ENCODE measurements at regions not wholly inside any gene's neighbourhood (a gene's known extent, or its start where the extent isn't known, plus 50 kb on each side); places are given as distances from the start of the nearest gene placed in this dataset.

GRCh38 chr2:12870692-12871091, 154.0 kb downstream of the TRIB2 start (continued):
- TF ChIP-seq, protein P1, sequence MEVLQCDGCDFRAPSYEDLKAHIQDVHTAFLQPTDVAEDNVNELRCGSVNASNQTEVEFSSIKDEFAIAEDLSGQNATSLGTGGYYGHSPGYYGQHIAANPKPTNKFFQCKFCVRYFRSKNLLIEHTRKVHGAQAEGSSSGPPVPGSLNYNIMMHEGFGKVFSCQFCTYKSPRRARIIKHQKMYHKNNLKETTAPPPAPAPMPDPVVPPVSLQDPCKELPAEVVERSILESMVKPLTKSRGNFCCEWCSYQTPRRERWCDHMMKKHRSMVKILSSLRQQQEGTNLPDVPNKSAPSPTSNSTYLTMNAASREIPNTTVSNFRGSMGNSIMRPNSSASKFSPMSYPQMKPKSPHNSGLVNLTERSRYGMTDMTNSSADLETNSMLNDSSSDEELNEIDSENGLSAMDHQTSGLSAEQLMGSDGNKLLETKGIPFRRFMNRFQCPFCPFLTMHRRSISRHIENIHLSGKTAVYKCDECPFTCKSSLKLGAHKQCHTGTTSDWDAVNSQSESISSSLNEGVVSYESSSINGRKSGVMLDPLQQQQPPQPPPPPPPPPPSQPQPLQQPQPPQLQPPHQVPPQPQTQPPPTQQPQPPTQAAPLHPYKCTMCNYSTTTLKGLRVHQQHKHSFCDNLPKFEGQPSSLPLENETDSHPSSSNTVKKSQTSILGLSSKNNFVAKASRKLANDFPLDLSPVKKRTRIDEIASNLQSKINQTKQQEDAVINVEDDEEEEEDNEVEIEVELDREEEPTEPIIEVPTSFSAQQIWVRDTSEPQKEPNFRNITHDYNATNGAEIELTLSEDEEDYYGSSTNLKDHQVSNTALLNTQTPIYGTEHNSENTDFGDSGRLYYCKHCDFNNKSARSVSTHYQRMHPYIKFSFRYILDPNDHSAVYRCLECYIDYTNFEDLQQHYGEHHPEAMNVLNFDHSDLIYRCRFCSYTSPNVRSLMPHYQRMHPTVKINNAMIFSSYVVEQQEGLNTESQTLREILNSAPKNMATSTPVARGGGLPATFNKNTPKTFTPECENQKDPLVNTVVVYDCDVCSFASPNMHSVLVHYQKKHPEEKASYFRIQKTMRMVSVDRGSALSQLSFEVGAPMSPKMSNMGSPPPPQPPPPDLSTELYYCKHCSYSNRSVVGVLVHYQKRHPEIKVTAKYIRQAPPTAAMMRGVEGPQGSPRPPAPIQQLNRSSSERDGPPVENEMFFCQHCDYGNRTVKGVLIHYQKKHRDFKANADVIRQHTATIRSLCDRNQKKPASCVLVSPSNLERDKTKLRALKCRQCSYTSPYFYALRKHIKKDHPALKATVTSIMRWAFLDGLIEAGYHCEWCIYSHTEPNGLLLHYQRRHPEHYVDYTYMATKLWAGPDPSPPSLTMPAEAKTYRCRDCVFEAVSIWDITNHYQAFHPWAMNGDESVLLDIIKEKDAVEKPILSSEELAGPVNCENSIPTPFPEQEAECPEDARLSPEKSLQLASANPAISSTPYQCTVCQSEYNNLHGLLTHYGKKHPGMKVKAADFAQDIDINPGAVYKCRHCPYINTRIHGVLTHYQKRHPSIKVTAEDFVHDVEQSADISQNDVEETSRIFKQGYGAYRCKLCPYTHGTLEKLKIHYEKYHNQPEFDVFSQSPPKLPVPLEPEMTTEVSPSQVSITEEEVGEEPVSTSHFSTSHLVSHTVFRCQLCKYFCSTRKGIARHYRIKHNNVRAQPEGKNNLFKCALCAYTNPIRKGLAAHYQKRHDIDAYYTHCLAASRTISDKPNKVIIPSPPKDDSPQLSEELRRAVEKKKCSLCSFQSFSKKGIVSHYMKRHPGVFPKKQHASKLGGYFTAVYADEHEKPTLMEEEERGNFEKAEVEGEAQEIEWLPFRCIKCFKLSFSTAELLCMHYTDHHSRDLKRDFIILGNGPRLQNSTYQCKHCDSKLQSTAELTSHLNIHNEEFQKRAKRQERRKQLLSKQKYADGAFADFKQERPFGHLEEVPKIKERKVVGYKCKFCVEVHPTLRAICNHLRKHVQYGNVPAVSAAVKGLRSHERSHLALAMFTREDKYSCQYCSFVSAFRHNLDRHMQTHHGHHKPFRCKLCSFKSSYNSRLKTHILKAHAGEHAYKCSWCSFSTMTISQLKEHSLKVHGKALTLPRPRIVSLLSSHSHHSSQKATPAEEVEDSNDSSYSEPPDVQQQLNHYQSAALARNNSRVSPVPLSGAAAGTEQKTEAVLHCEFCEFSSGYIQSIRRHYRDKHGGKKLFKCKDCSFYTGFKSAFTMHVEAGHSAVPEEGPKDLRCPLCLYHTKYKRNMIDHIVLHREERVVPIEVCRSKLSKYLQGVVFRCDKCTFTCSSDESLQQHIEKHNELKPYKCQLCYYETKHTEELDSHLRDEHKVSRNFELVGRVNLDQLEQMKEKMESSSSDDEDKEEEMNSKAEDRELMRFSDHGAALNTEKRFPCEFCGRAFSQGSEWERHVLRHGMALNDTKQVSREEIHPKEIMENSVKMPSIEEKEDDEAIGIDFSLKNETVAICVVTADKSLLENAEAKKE (CRISPR knock-in tag; IDR thresholded peaks at IDR 0.05): no peak
- no peak for TF ChIP-seq EZH2 (IDR thresholded peaks at IDR 0.05; ENCODE audit: low read depth, unreplicated experiment)
- no peak for TF ChIP-seq EZH2phosphoT487 (IDR thresholded peaks at IDR 0.05; ENCODE audit: unreplicated experiment)
- TF ChIP-seq ETS1 (IDR thresholded peaks at IDR 0.05): no peak
- no peak for TF ChIP-seq JUNB (IDR thresholded peaks at IDR 0.05; ENCODE audit: unreplicated experiment)

GRCh38 chr2:12871694-12872315, 155.1 kb downstream of the TRIB2 start:
- no peaks in the 10 kb centered on the region for H3K79me2 ChIP-seq (replicated peaks; ENCODE audit: insufficient read depth)
- Mint-ChIP-seq H3K4me3 (no peak overlapping the region), H3K9me3 (no peaks in the 10 kb centered on the region), H3K36me3 (ENCODE audit: low read depth) (no peaks in the 10 kb centered on the region), H3K4me1 (peaks cover 4% of the 10 kb centered on the region; the same call in 2 of the 3 replicates), H3K27me3 (ENCODE audit: insufficient read depth, low read depth, poor library complexity) (no peaks in the 10 kb centered on the region), H3K27ac (no peak overlapping the region)
- DNase-seq (ENCODE audit: low spot score) (no peak), ATAC-seq (peak; percentile 45; the same call in 2 of the 3 replicates)
- H3K27ac ChIP-seq (ENCODE audit: low read depth): no peak overlapping the region
- no peak overlapping the region for H3K4me3 ChIP-seq
- no peak overlapping the region for H3K4me2 ChIP-seq
- H3F3A ChIP-seq (replicated peaks; ENCODE audit: low read depth): no peaks in the 10 kb centered on the region
- H4K20me1 ChIP-seq (replicated peaks; ENCODE audit: insufficient read depth): no peaks in the 10 kb centered on the region
- no peaks in the 10 kb centered on the region for H3K36me3 ChIP-seq (ENCODE audit: insufficient read depth)
- no peaks in the 10 kb centered on the region for H3K4me1 ChIP-seq (ENCODE audit: insufficient read depth)
- H3K27me3 ChIP-seq (ENCODE audit: insufficient read depth): no peaks in the 10 kb centered on the region
- H3K9me2 ChIP-seq (ENCODE audit: insufficient read depth): peaks cover 4% of the 10 kb centered on the region; the same call in 1 of the 2 replicates
- H2AFZ ChIP-seq: peak overlapping the region; percentile 53; the same call in 1 of the 2 replicates
- TF ChIP-seq ETS1 (IDR thresholded peaks at IDR 0.05) (no peak), ZNF114 (CRISPR knock-in tag; IDR thresholded peaks at IDR 0.05) (no peak)
- TF ChIP-seq, protein P1 (CRISPR knock-in tag; IDR thresholded peaks at IDR 0.05): no peak
